NCI-H446 (cell line): ENCODE measurements at regions not wholly inside any gene's neighbourhood (a gene's known extent, or its start where the extent isn't known, plus 50 kb on each side); places are given as distances from the start of the nearest gene placed in this dataset.
"Not testable (repeated sequence)": the region's sequence is repeated elsewhere in the genome, so short reads cannot be mapped to it uniquely, and the experiment has no call there.

Experiments
- DNase-seq, 2 experiments: peaks; one replicate each; lab custom pipeline; 2025; lab: John Stamatoyannopoulos, UW

DNA sequence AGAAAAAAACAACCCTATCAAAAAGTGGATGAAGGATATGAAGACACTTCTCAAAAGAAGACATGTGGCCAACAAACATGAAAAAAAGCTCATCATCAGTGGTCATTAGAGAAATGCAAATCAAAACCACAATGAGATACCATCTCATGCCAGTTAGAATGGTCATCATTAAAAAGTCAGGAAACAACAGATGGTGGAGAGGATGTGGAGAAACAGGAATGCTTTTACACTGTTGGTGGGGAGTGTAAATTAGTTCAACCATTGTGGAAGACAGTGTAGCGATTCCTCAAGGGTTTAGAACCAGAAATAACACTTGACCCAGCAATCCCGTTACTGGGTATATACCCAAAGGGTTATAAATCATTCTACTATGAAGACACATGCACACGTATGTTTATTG lies 124.0 kb upstream of the PRICKLE1 start:
- not testable (repeated sequence) for DNase-seq

DNA sequence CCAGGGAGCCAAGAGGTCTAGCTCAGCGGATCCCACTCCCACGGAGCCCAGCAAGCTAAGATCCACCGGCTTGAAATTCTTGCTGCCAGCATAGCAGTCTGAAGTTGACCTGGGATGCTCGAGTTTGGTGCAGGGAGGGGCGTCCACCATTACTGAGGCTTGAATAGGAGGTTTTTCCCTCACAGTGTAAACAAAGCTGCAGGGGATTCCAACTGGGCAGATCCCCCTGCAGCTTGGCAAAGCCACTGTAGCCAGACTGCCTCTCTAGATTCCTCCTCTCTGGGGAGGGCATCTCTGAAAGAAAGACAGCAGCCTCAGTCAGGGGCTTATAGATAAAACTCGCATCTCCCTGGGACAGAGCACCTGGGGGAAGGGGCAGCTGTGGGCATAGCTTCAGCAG lies 118.8 kb upstream of the PRICKLE1 start:
- DNase-seq = peak; percentile 45 to 74

DNA sequence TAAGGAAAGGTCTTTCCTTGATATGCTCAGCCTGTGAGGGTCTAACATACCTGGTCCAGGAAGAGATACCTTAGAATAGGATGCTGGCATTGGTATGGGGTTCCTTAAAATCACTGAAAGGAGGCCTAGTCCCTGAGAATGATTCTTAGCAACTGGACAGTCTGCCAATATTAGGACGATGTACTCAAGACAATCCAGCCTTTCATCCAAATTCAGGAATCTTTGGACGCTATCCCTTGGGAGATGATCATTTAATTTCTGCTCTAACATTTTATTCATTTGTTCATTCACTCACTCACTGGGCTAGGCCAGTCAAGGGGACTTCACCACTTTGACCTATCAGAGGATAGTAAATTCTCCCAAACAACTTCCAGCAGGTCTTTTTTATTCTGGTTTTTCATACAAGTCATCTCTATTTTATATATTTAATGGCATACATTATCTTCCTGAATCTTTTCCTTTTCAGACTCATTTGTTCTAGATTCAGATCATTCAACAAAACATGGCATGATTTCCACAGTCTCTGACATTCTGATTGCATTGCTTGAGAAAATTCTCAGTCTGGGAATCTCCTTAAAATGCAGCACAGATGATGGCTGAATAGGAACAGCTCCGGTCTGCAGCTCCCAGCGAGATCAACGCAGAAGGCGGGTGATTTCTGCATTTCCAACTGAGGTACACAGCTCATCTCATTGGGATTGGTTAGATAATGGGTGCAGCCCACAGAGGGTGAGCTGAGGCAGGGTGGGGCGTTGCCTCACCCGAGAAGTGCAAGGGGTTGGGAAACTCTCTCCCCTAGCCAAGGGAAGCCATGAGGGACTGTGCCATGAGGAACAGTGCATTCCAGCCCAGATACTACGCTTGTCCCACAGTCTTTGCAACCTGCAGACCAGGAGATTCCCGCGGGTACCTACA lies 118.0 kb upstream of the PRICKLE1 start:
- no peak for DNase-seq

DNA sequence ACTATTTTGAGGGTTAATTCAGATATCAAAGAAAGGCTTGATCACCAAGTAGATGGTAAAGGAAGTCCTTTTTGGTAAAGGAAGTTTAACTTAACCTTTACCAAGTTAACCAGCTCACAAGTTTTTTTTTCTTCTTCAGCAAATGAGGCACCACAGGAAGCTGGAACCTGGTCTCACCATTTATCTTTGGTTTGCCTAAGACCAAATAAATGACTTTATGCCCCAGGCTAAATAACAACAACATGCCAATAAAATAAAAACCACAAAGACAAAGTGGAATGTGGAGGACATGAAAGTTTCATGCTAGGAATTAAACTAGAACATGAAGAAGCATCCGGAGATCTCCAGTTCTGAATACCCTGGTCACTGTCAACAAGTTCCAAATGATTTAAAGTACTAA lies 116.8 kb upstream of the PRICKLE1 start:
- DNase-seq = no peak

DNA sequence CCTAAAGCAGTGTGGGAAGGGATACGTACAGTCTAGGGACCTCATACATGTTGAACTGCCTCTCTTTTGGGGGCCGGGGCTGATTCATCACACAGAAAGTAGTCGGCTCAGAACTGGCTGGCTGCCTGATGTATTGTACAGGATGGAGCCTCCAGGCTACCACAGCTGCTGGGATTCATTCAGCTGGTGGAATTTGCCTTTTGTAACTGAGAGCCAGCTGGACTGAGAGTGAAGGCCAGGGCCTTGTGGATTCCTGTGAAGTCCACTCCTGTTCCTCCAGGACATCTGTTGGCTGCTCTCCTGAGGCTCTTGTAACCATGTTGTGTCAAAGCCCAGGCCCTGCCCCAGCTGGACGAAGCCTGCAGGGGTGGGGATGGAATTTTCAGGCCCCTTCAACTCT lies 116.3 kb upstream of the PRICKLE1 start:
- DNase-seq = peak; percentile 30 to 47

DNA sequence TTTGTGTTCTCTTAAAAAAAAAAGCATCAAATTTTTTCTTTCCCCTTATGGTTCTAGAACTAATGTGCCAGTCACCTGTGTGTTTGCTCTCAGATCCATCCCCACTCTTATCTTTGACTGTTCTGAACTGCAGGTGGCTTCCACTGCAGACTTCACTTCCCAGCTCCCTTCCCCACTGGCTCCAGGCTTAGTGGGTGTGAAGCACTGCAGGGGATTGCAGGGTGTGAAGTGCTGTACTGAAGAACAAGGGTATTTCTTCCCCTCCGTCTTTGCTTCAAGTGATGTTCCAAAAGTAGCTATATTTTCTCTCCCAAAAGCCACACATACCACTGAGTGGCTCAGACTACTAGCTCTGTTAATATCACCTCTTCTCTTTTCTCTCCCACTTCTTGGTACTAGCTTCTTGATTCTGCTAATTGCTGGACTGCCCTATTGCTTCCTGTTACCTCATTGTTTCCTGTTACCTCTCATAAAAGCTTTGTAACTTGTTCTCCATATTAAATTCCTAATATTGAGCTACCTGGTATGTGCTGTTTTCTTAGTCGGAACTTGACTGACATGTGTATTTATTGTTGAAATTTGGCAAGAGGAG lies 115.4 kb upstream of the PRICKLE1 start:
- DNase-seq = no peak

DNA sequence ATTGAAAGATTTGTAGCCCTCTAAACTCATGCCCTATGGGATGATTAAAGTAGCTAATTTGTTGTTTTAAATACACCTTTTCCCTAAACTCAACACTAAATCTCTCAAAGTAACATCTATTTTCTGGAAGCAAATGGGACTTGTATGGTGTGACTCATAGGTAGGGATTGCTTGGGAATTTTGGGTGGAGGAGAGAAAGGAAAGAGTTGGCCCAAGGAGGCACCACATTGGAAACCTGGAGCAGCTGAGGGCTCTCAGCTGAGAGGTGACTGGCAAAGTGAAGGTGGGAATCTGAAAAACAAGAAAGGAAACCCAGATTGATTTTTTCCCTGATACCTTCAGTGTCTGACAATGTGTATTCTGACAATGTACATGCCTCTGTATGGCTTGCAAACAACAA lies 114.8 kb upstream of the PRICKLE1 start:
- DNase-seq = no peak

DNA sequence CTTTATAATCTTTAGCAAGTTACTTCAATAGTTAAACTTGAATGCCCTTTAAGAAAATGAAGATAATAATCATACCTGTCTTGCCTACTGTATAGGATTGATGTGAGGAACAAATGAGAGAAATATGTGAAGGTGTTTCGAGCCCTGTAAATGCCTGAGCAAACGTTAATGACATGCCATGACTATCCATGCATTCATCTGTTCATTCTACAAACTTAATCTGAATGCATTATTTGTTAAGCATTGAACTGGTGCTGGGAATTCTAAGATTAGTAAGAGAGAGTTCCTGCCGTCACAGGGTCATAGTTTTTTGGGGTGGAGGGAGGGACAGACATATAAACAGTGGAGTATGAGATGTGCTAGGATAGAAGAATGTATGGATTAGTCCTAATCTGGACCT lies 111.5 kb upstream of the PRICKLE1 start:
- DNase-seq = no peak

DNA sequence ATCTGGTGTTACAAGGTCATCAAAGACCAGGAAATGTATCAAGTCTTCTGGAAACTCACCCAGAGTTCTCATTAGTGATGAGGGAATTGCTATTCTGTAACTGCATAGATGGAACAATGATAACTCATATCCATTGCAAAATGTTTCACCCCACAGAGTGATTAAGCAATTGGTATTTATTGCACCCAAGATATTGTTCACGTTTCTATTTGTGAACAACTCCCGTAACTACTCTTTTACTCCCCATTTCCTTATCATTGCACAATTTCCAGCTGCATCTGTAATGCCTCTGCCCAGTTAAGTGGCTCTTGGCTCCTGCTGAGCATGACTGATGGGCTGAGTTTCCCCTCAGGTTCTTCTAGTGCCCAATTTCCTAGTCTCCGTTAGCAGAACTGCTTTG lies 108.7 kb upstream of the PRICKLE1 start:
- no peak for DNase-seq

DNA sequence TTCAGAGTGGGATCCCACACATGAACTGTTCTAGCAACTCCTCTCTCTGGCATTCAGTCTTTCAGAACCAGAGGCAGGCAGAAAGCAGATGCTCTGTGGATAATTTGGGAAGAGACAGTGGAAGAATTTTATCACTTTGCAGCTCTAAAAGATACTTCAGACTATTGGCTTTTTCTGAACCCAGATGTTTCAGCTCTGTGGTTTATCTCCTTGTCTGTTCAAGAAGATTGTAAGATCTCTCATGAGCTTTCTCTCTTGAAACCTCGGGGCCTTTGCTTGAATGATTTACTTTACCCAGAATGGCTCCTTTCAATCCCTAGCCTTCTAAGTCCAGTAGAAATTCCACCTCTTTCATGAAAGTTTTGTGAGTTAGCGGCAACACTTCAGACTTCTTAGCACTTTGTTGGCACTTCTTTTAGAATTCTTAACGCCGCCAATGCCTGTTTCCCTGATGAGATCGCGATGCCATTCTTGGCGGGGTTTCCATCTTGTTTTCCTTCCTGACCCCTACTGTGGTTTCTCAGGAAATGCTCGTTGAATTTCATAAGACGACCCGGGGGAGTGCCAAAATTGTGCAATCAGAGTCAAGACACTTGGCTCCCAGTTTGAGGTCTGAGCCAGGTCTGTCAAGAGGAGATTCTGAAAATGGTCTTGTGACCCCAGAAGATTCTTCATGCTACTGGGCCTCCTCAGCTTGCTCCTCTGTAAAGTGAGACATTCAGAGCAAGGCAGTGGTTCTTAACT lies 107.0 kb upstream of the PRICKLE1 start:
- peak in 1 of 2 experiments; percentile 9 for DNase-seq

DNA sequence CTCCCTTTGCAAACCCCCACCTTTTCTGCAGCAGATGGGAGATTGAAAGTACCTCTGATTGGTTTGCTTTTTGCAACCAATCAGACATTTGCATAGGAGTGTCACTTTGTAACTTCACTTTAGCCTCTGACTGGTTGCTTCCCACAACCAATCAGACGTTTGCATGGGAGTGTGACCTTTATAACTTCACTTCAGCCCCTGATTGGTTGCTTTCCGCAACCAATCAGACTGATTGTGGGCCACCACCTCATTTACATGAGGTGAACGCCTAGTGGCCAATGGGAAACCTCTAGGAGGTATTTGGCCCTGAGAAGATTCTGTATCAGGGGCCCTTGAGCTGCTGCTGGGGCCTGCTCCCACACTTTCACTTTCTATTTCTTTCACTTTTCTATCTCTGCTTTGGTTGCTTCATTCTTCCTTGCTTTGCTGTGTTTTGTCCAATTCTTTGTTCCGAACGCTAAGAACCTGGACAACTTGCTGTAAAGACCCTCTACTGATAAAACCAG lies 106.0 kb upstream of the PRICKLE1 start:
- DNase-seq = no peak

DNA sequence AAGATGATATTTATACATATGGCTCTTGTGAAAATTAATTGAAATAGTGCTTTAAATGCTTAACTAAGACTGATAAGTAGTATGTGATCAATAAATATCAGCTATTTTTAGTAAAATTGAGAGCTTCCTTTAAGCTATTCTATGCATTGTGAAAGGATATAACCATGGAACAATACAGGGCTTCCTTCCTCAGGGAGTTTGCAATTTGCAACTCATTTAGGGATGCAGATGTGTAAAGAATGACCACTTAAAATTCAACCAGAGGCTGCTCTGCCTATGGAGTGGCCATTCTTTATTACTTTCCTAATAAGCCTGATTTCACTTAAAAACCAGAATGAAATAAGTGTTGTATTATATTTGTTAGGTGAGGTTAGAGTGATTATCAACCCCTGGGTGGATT lies 103.2 kb upstream of the PRICKLE1 start:
- no peak for DNase-seq

DNA sequence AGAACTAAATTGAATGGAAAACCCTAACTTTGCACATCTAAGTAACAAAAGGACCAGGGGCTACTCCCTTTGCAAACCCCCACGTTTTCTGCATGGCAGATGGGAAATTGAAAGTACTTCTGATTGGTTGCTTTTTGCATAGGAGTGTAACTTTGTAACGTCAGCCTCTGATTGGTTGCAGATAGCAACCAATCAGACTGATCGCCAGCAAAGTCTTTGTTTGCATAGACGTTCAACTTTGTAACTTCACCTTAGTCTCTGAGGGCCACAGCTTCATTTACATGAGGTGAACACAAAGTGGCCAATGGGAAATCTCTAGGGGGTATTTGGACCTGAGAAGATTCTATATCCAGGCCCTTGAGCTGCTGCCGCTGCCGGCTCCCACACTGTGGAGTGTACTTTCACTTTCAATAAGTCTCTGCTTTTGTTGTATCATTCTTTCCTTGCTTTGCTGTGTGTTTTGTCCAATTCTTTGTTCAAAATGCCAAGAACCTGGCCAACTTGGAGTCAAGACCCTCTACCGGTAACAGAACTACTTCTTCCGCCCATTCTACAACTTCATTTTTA lies 102.5 kb upstream of the PRICKLE1 start:
- DNase-seq = no peak

DNA sequence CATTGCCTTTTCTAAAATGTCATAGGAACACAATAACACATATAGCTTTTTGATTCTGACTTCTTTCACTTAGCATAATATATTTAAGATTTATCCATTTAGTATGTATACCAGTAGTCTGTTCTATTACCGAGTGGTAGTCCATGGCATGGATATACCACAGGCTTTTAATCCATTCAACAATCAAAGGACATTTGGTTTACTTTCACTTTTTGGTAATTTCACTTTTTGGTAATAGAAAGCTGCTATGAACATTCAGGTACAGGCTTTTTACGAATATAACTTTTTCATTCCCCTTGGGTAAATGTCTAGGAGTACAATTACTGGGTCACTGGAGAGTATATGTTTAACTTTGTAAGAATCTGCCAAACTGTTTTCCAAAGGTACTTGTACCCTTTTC lies 100.7 kb upstream of the PRICKLE1 start:
- DNase-seq = no peak

DNA sequence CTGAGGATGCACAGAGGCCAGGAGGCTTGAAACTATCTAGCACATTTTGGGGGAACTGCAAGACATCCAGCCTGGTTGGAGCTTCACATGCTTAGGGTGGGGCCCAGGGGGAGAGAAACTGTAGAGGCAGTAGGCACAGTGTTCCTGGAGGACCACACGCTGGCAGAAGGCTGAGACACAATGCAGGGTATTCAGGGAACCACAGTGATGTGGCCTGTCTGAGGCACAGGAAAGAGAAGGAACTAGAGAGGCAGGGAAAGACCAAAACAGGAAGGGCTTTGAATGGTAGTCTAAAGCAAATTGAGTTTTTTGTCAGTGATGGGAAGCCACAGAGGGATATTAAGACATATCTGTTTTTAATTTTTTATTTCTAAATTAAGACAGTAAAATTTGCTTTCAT lies 100.2 kb upstream of the PRICKLE1 start:
- DNase-seq = no peak

DNA sequence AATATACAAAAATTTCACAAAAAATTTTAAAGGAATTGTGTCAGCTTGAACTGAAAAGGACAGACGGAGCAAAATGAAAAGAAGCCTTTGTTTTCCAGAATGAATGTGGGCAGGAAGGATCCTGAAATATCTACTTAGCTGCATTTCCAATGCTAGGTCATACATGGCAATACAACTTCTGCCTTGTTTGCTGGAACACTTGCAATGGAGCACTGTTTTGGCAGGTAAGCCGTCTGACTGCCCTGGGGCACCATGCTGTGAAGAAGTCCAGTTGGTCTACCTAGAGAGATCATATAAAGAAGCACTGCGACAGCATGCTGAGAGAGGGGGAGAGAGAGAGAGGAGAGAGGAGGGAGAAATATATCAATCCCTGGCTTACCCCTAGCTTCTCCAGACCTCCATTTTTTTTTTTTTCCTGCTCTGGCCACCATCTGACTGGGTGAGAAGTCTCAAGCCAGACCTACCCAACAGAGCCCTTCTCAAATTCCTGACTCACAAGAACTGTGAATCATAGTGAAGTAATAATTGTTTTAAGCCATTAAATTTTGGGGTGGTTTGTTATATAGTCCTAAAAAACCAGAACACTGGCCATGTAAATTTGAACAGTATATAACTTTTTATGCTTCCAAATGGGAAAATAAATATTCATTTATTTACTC lies 97.1 kb upstream of the PRICKLE1 start:
- no peak for DNase-seq

DNA sequence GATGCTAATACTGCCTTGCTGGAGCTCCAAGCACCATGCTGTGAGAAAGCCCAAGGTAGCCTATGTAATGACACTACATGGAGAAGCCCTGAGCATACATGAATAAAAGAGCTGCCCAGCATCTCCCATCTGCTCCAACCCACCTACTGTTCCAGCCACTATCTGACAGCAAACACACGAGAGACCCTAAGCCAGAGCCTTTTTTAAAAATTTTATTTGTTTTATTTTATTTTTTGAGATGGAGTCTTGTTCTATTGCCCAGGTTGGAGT lies 95.2 kb upstream of the PRICKLE1 start:
- no peak for DNase-seq

DNA sequence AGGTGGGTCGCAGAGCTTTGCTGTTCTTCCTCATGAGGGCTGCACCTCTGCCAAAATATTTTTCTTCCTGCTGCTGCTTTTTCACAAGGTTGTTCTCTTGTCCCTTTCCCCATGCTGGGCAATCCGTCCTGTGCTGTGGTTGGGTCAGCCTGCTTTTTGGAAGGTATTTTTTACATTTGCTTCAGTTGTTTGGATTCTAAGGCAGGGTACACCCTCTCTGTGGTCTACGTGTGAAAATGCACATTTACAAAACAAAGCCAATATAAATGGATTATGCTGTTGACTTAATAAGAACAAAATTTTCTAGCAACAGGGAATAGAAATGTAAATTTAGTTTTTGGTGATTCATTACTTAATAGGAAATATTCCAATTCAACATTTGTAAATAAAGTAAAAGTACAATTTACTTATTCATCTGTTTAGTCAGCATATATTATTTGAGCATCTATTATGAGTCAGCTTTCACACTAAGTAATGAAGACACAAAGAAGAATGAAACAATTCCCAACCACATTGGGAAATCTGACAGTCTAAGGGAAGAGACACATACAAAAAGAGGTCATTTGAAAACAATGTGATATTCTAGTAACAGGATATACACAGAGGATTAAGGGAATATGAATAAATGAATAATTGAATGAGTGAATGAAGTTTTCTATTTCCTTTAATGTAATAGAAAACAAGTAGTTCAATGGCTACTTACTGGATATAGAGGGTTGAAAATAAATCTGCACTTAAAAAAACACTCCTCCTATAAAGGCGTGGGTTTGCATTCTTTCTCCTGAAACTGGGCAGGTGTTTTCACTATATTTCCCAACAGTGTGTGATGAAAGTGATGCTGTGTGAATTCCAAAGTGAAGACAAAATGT lies 94.6 kb upstream of the PRICKLE1 start:
- no peak for DNase-seq

DNA sequence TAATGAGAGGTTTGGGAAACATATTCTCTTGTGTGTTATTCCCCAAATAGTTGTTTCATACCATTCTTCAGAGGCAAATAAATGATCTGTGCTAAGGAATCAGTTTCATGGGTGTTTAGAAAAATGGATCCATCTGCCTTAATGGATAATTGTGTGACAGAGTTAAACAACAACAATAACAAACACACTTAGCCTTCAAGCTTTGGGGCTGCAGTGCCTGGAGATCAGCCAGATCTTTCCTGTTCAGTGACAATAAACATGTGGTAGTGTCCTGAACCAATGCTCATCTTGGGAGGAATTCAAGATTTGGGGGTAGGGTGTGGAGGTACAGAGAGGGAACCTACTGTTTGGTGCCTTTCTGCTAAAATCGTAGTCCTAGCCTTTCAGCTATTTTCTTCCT lies 93.7 kb upstream of the PRICKLE1 start:
- no peak for DNase-seq

DNA sequence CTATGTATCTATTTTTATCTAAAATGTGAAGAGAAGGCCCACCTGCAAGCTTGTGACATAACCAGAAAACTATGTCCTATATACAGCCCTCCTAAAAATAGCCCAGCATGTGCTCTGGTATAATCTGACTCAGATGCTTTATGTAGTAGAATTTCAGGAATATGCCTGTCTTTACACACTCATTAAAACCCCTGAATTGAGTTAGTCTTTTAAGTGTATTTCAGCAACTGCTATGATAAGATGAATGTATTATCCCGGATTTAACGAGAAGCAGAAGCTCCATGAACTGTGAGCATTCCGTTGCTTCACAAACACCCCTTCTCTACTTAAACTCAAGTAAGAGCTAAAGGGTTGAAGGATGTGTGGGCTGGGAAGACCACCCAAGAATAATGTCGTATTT lies 89.9 kb upstream of the PRICKLE1 start:
- DNase-seq = no peak

DNA sequence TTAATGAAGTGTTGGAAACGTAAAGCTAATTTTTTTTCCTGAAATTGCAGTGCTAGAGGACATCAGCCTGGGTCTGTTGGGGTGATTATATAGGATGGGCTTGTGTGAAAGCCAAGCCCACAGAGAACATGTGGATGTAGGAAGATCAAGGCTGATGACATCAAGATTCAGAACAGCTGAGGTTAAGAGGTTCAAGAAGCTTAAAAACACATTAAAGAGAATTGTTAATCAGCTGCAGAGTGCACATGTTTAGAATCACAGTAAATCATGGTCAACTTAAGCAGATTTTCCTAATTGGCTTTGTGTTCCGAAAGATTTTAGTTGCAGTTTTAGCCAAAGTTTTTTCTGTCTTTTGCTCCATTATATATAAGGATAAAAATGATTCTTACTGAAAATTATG lies 87.9 kb upstream of the PRICKLE1 start:
- DNase-seq = no peak
